CD4-positive, alpha-beta T cell (primary cell): ENCODE measurements at regions not wholly inside any gene's neighbourhood (a gene's known extent, or its start where the extent isn't known, plus 50 kb on each side); places are given as distances from the start of the nearest gene placed in this dataset.

ENCODE experiments used
- ATAC-seq: fragments of 200-7000 bp; cut with Tn5 transposase; one replicate; pipeline ENCODE4 v1.10.0; 2022; ENCODE audit warnings: mild to moderate bottlenecking; ENCODE audit not compliant: poor library complexity
- CTCF ChIA-PET: fragments of 350-600 bp; sonication (Branson Sonifier 250); formaldehyde crosslinking; loops from one replicate; lab custom pipeline; 2021; ENCODE audit warnings: antibody characterized with exemption, inconsistent platforms; lab: Charles Lee
- POLR2A ChIA-PET: fragments of 350-600 bp; sonication (Branson Sonifier 250); formaldehyde crosslinking; loops from one replicate; lab custom pipeline; 2021; ENCODE audit warnings: antibody characterized with exemption, inconsistent platforms; lab: Charles Lee
- DNase-seq, 14 experiments: peaks; one replicate each; pipeline ENCODE4 v3.0.0-alpha.2; 2013 to 2020; ENCODE audit warnings: mixed read lengths in 2 of 14
- H3K27ac ChIP-seq, 2 donors: one replicate each; pipeline versions ENCODE4 v1.5.1 to v1.7.0; 2013; ENCODE audit warnings: low read length in 2 of 2, low read depth in 1 of 2, mild to moderate bottlenecking in 1 of 2
- H3K27me3 ChIP-seq, 2 experiments: 1 replicate in 1 of 2; 2 replicates in 1 of 2; pipeline versions ENCODE4 v1.6.1 to v1.7.0; 2013; ENCODE audit warnings: low read length in 2 of 2, control low read depth in 1 of 2, mild to moderate bottlenecking in 1 of 2, moderate library complexity in 1 of 2; ENCODE audit not compliant: insufficient read depth in 2 of 2, control insufficient read depth in 1 of 2
- H3K36me3 ChIP-seq: one replicate; pipeline ENCODE4 v1.6.1; 2013; ENCODE audit warnings: low read length, control low read depth; ENCODE audit not compliant: insufficient read depth
- H3K4me1 ChIP-seq: one replicate; pipeline ENCODE4 v1.6.1; 2013; ENCODE audit warnings: low read length, control low read depth; ENCODE audit not compliant: insufficient read depth
- H3K4me3 ChIP-seq: one replicate; pipeline ENCODE4 v1.5.1; 2013; ENCODE audit warnings: mild to moderate bottlenecking, low read length, moderate library complexity
- H3K9me3 ChIP-seq, 2 experiments: 1 replicate in 1 of 2; 2 replicates in 1 of 2; pipeline versions ENCODE4 v1.6.1 to v1.7.0; 2013; ENCODE audit warnings: low read length in 2 of 2, mild to moderate bottlenecking in 2 of 2, control low read depth in 1 of 2, moderate library complexity in 1 of 2; ENCODE audit not compliant: control insufficient read depth in 1 of 2, insufficient read depth in 1 of 2
- H3K27ac Mint-ChIP-seq: one replicate; pipeline ENCODE4 v1.8.0; 2020; ENCODE audit warnings: mixed read lengths
- H3K27me3 Mint-ChIP-seq: one replicate; pipeline ENCODE4 v1.8.0; 2021; ENCODE audit warnings: mixed read lengths
- H3K36me3 Mint-ChIP-seq: one replicate; pipeline ENCODE4 v1.8.0; 2021; ENCODE audit warnings: low read depth, mixed read lengths
- H3K4me1 Mint-ChIP-seq: one replicate; pipeline ENCODE4 v1.8.0; 2021; ENCODE audit warnings: low read depth, mixed read lengths
- H3K4me3 Mint-ChIP-seq: one replicate; pipeline ENCODE4 v1.8.0; 2020; ENCODE audit warnings: mild to moderate bottlenecking, mixed read lengths
- H3K9me3 Mint-ChIP-seq: one replicate; pipeline ENCODE4 v1.8.0; 2020; ENCODE audit warnings: mixed read lengths
- CTCF ChIP-seq: fragments of 200-600 bp; IDR thresholded peaks from one replicate; pipeline ENCODE4 v1.8.0; 2022; ENCODE audit warnings: antibody characterized with exemption, mild to moderate bottlenecking
- intact Hi-C, 2 experiments: fragments of 100-400 bp; cut with DNase I in 1 of 2; cut with micrococcal nuclease in 1 of 2; formaldehyde crosslinking; loops; one replicate each; pipeline versions ENCODE4 v1.15.1 to v1.9.0; 2023 to 2025; cut with DNase I, micrococcal nuclease

GRCh38 chr12:16849473-16849872 is 243.5 kb upstream of the LMO3 start:
- ChIA-PET CTCF (no interaction called here), POLR2A (no interaction called here)
- Mint-ChIP-seq H3K27me3 (no peaks in the 10 kb centered on the region), H3K4me3 (no peak overlapping the region), H3K4me1 (no peaks in the 10 kb centered on the region), H3K27ac (no peak overlapping the region), H3K36me3 (no peaks in the 10 kb centered on the region), H3K9me3 (no peaks in the 10 kb centered on the region)
- H3K9me3 ChIP-seq, result peaks cover 0 to 7% of the 10 kb centered on the region in 2 experiments
- DNase-seq (no peak), ATAC-seq (no peak)
- TF ChIP-seq CTCF, result no peak
- H3K4me1 ChIP-seq, result no peaks in the 10 kb centered on the region
- intact Hi-C loops, result no loop called here
- H3K36me3 ChIP-seq, result no peaks in the 10 kb centered on the region
- no peak overlapping the region for H3K27ac ChIP-seq
- H3K4me3 ChIP-seq, result no peak overlapping the region
- no peaks in the 10 kb centered on the region for H3K27me3 ChIP-seq

- Histone ChIP-seq H3K27me3 (no peaks in the 10 kb centered on the region), H3K27ac (no peak overlapping the region), H3K4me3 (no peak overlapping the region), H3K9me3 (peaks cover 0 to 7% of the 10 kb centered on the region in 2 experiments), H3K4me1 (no peaks in the 10 kb centered on the region), H3K36me3 (no peaks in the 10 kb centered on the region)
- POLR2A ChIA-PET, result no interaction called here
- Mint-ChIP-seq H3K36me3 (no peaks in the 10 kb centered on the region), H3K9me3 (peaks cover 6% of the 10 kb centered on the region), H3K4me1 (no peaks in the 10 kb centered on the region), H3K27me3 (no peaks in the 10 kb centered on the region), H3K4me3 (no peak overlapping the region), H3K27ac (no peak overlapping the region)
- intact Hi-C loops, result no loop called here
- ATAC-seq (no peak), DNase-seq (no peak)
- CTCF ChIA-PET, result interaction anchor here (1.5 kb wide), 1 partner anchor 11 kb away, joined by 3 read pairs; no protein-coding TSS in a partner anchor
- TF ChIP-seq CTCF, result no peak
These were observed 238.9 kb upstream of the LMO3 start for GRCh38 chr12:16844875-16845274.

- Histone ChIP-seq H3K4me1 (no peaks in the 10 kb centered on the region), H3K4me3 (no peak overlapping the region), H3K27me3 (no peaks in the 10 kb centered on the region), H3K9me3 (no peaks in the 10 kb centered on the region), H3K36me3 (no peaks in the 10 kb centered on the region), H3K27ac (no peak overlapping the region)
- ChIA-PET CTCF (interaction anchor here (1.3 kb wide), 1 partner anchor 12 kb away, joined by 3 read pairs; no protein-coding TSS in a partner anchor), POLR2A (no interaction called here)
- H3K27me3 Mint-ChIP-seq, result no peaks in the 10 kb centered on the region
- H3K27ac Mint-ChIP-seq, result no peak overlapping the region
- H3K4me3 Mint-ChIP-seq, result no peak overlapping the region
- TF ChIP-seq CTCF, result no peak
- no peaks in the 10 kb centered on the region for H3K4me1 Mint-ChIP-seq
- no peak for DNase-seq
- H3K9me3 Mint-ChIP-seq, result peaks cover 12% of the 10 kb centered on the region
- no peaks in the 10 kb centered on the region for H3K36me3 Mint-ChIP-seq
- intact Hi-C loops, result no loop called here
- ATAC-seq, result no peak
These were observed 227.5 kb upstream of the LMO3 start for GRCh38 chr12:16833376-16834015.
